IMR-90 (cell line): ENCODE measurements at regions not wholly inside any gene's neighbourhood (a gene's known extent, or its start where the extent isn't known, plus 50 kb on each side); places are given as distances from the start of the nearest gene placed in this dataset.

Experiments used
- ATAC-seq: fragments of 200-7000 bp; cut with Tn5 transposase; 2 replicates; pipeline ENCODE4 v1.9.1; 2020; ENCODE audit warnings: low read depth, mild to moderate bottlenecking, moderate library complexity
- BruUV-seq: library from RNA; stranded (reverse); fragments of 400-500 nt; replicated peaks from 2 replicates; lab custom pipeline; 2021; lab: Mats Ljungman, UMichigan
- CTCF ChIA-PET: fragments of 300-600 bp; formaldehyde crosslinking; extraction: SDS; loops from one replicate; lab custom pipeline; 2021; ENCODE audit warnings: antibody characterized with exemption; lab: Yijun Ruan, JAX
- POLR2A ChIA-PET: fragments of 300-600 bp; sonication (Branson Sonifier 250); formaldehyde crosslinking; loops from one replicate; lab custom pipeline; 2022; ENCODE audit warnings: antibody characterized with exemption; ENCODE audit not compliant: unreplicated experiment; lab: Charles Lee
- DNase-seq: peaks from one replicate; pipeline ENCODE4 v3.0.0; 2013
- H2AFZ ChIP-seq: replicated peaks from 2 replicates; pipeline ENCODE3; 2013; ENCODE audit warnings: low read length, mild to moderate bottlenecking; ENCODE audit not compliant: poor library complexity
- H2AK5ac ChIP-seq: 2 replicates; pipeline ENCODE4 v1.6.1; 2013; ENCODE audit warnings: low read depth, low read length, inconsistent platforms
- H2AK9ac ChIP-seq: replicated peaks from 2 replicates; pipeline ENCODE3; 2013; ENCODE audit warnings: mild to moderate bottlenecking, low read depth, low read length, moderate library complexity; ENCODE audit not compliant: poor library complexity
- H2BK120ac ChIP-seq: 2 replicates; pipeline ENCODE4 v1.6.1; 2013; ENCODE audit warnings: low read depth, low read length, inconsistent platforms
- H2BK15ac ChIP-seq: 3 replicates; pipeline ENCODE4 v1.6.1; 2013; ENCODE audit warnings: low read depth, low read length, inconsistent platforms
- H2BK20ac ChIP-seq: 2 replicates; pipeline ENCODE4 v1.6.1; 2013; ENCODE audit warnings: low read depth, mild to moderate bottlenecking, inconsistent platforms, low read length, moderate library complexity
- H2BK5ac ChIP-seq: 2 replicates; pipeline ENCODE4 v1.6.1; 2013; ENCODE audit warnings: mild to moderate bottlenecking, low read depth, low read length, inconsistent platforms; ENCODE audit not compliant: poor library complexity, severe bottlenecking
- H3K14ac ChIP-seq: replicated peaks from 2 replicates; pipeline ENCODE4 v1.6.1; 2013; ENCODE audit warnings: low read depth, low read length, inconsistent platforms
- H3K18ac ChIP-seq: 2 replicates; pipeline ENCODE4 v1.6.1; 2013; ENCODE audit warnings: low read depth, low read length, control low read depth
- H3K23ac ChIP-seq: 2 replicates; pipeline ENCODE4 v1.6.1; 2013; ENCODE audit warnings: low read depth, low read length, inconsistent platforms
- H3K27ac ChIP-seq: 2 replicates; pipeline ENCODE4 v1.5.1; 2013; ENCODE audit warnings: mild to moderate bottlenecking, control low read depth, low read length; ENCODE audit not compliant: insufficient read depth
- H3K27me3 ChIP-seq: 2 replicates; pipeline ENCODE4 v1.6.1; 2013; ENCODE audit warnings: low read length; ENCODE audit not compliant: control insufficient read depth, insufficient read depth
- H3K36me3 ChIP-seq: 2 replicates; pipeline ENCODE4 v1.6.1; 2013; ENCODE audit warnings: low read length, mixed read lengths; ENCODE audit not compliant: control insufficient read depth, insufficient read depth
- H3K4ac ChIP-seq: 2 replicates; pipeline ENCODE4 v1.6.1; 2013; ENCODE audit warnings: low read depth, low read length, inconsistent platforms
- H3K4me1 ChIP-seq: 2 replicates; pipeline ENCODE4 v1.6.1; 2013; ENCODE audit warnings: low read length, mixed read lengths; ENCODE audit not compliant: control insufficient read depth, insufficient read depth
- H3K4me2 ChIP-seq: 2 replicates; pipeline ENCODE4 v1.6.1; 2013; ENCODE audit warnings: low read depth, mild to moderate bottlenecking, control low read depth, low read length, moderate library complexity
- H3K4me3 ChIP-seq: 2 replicates; pipeline ENCODE4 v1.5.1; 2013; ENCODE audit warnings: low read depth, mild to moderate bottlenecking, control low read depth, low read length, moderate library complexity; ENCODE audit not compliant: insufficient read depth
- H3K56ac ChIP-seq: 2 replicates; pipeline ENCODE4 v1.6.1; 2013; ENCODE audit warnings: low read length, inconsistent platforms; ENCODE audit not compliant: insufficient read depth; ENCODE audit errors: extremely low read depth
- H3K79me1 ChIP-seq, 2 experiments: 2 replicates each; pipeline ENCODE4 v1.6.1; 2013; ENCODE audit warnings: low read length in 2 of 2, inconsistent platforms in 1 of 2, low read depth in 1 of 2
- H3K9ac ChIP-seq: 2 replicates; pipeline ENCODE4 v1.6.1; 2013; ENCODE audit warnings: low read depth, low read length, control low read depth
- H3K9me1 ChIP-seq: 2 replicates; pipeline ENCODE4 v1.6.1; 2013; ENCODE audit warnings: low read length, inconsistent platforms; ENCODE audit not compliant: insufficient read depth
- H3K9me3 ChIP-seq: 2 replicates; pipeline ENCODE4 v1.6.1; 2013; ENCODE audit warnings: low read length; ENCODE audit not compliant: control insufficient read depth, insufficient read depth
- H4K20me1 ChIP-seq: 2 replicates; pipeline ENCODE4 v1.6.1; 2013; ENCODE audit warnings: low read length, inconsistent platforms; ENCODE audit not compliant: insufficient read depth
- H4K5ac ChIP-seq: 2 replicates; pipeline ENCODE4 v1.6.1; 2013; ENCODE audit warnings: mild to moderate bottlenecking, low read depth, low read length, control low read depth
- H4K8ac ChIP-seq, 2 experiments: 2 replicates each; pipeline ENCODE4 v1.6.1; 2013; ENCODE audit warnings: low read depth in 2 of 2, low read length in 2 of 2, control low read depth in 1 of 2, inconsistent platforms in 1 of 2
- H4K91ac ChIP-seq: 2 replicates; pipeline ENCODE4 v1.6.1; 2013; ENCODE audit warnings: low read depth, low read length, inconsistent platforms; ENCODE audit not compliant: insufficient read depth
- CEBPB ChIP-seq: IDR thresholded peaks from 2 replicates; pipeline ENCODE4 v1.6.1; 2012; ENCODE audit warnings: low read depth, low read length, improper control_type of control experiment
- CHD1 ChIP-seq: IDR thresholded peaks from 2 replicates; pipeline ENCODE4 v1.6.1; 2012; ENCODE audit warnings: low read depth, low read length, improper control_type of control experiment
- CTCF ChIP-seq: conservative IDR thresholded peaks from 2 replicates; pipeline ENCODE4 v1.5.1; 2012; ENCODE audit warnings: mild to moderate bottlenecking, low read depth, low read length, improper control_type of control experiment
- ELK1 ChIP-seq: fragments of 150-350 bp; IDR thresholded peaks from 2 replicates; pipeline ENCODE4 v1.6.1; 2016; ENCODE audit warnings: low read depth, mild to moderate bottlenecking, low read length, moderate library complexity, borderline replicate concordance
- FOS ChIP-seq: fragments of 150-350 bp; IDR thresholded peaks from 2 replicates; pipeline ENCODE4 v1.6.1; 2016; ENCODE audit warnings: low read depth, low read length
- MAZ ChIP-seq: IDR thresholded peaks from 2 replicates; pipeline ENCODE4 v1.6.1; 2012; ENCODE audit warnings: low read depth, mild to moderate bottlenecking, low read length, improper control_type of control experiment, moderate library complexity, borderline replicate concordance
- MXI1 ChIP-seq: IDR thresholded peaks from 2 replicates; pipeline ENCODE4 v1.6.1; 2012; ENCODE audit warnings: low read depth, mild to moderate bottlenecking, low read length, moderate library complexity, borderline replicate concordance
- NFE2L2 ChIP-seq: fragments of 150-350 bp; IDR thresholded peaks from 2 replicates; pipeline ENCODE4 v1.6.1; 2016; ENCODE audit warnings: low read depth, mild to moderate bottlenecking, low read length
- POLR2A ChIP-seq: IDR thresholded peaks from 2 replicates; pipeline ENCODE4 v1.6.1; 2012; ENCODE audit warnings: mild to moderate bottlenecking, low read depth, low read length
- RAD21 ChIP-seq: IDR thresholded peaks from 2 replicates; pipeline ENCODE4 v1.6.1; 2012; ENCODE audit warnings: low read length, improper control_type of control experiment
- RCOR1 ChIP-seq: IDR thresholded peaks from 2 replicates; pipeline ENCODE4 v1.6.1; 2012; ENCODE audit warnings: mild to moderate bottlenecking, low read length, improper control_type of control experiment; ENCODE audit not compliant: insufficient replicate concordance
- RFX5 ChIP-seq: IDR thresholded peaks from 2 replicates; pipeline ENCODE4 v1.8.0; 2012; ENCODE audit warnings: low read depth, mild to moderate bottlenecking, low read length, moderate library complexity
- SMC3 ChIP-seq: fragments of 150-350 bp; IDR thresholded peaks from 2 replicates; pipeline ENCODE4 v1.6.1; 2016; ENCODE audit warnings: low read depth, mild to moderate bottlenecking, antibody characterized with exemption, low read length, moderate library complexity
- USF2 ChIP-seq: fragments of 150-350 bp; IDR thresholded peaks from 2 replicates; pipeline ENCODE4 v1.6.1; 2017; ENCODE audit warnings: mild to moderate bottlenecking, antibody characterized with exemption, low read length, low read depth
- WGBS, 2 experiments: methylation state at CpG; one replicate each; pipeline versions ENCODE4 v1.1.5 to v1.1.7; 2013; ENCODE audit warnings: missing lambda C conversion rate in 2 of 2; ENCODE audit not compliant: insufficient read length in 1 of 2; ENCODE audit errors: extremely low coverage in 2 of 2; 5-methylcytosine and 5-hydroxymethylcytosine counted together
- dilution Hi-C: fragments of 300-500 bp; cut with HindIII; formaldehyde crosslinking; loops from one replicate; pipeline ENCODE4 v1.14.3; 2018; ENCODE audit warnings: low sequenced_read_pairs; ENCODE audit not compliant: unreplicated experiment
- in situ Hi-C: fragments of 300-500 bp; cut with MboI; formaldehyde crosslinking; loops from 3 replicates; pipeline ENCODE4 v1.14.3; 2019; ENCODE audit warnings: low sequenced_read_pairs, inconsistent platforms, mixed read lengths
- intact Hi-C: fragments of 100-400 bp; cut with micrococcal nuclease; formaldehyde crosslinking; loops from 2 replicates; pipeline ENCODE4 v1.10.0; 2022

- Histone ChIP-seq H4K8ac (peak overlapping the region; percentile 10 to 74; a peak in 3 of 4 replicates), H2AK5ac (peak overlapping the region; percentile 79; the same call in 1 of the 2 replicates), H2BK5ac (peak overlapping the region; percentile 97), H3K4ac (peak overlapping the region; percentile 85), H2BK15ac (peak overlapping the region; percentile 67; the same call in 1 of the 3 replicates), H3K9ac (peak overlapping the region; percentile 4; the same call in 1 of the 2 replicates), H3K27ac (peak overlapping the region; percentile 51; the same call in 1 of the 2 replicates), H2AK9ac (peak overlapping the region; percentile 71), H4K91ac (peak overlapping the region; percentile 76), H3K9me1 (no peaks in the 10 kb centered on the region), H3K18ac (peak overlapping the region; percentile 96), H3K14ac (peak overlapping the region; percentile 79), H3K79me1 (no peaks in the 10 kb centered on the region), H2BK120ac (peak overlapping the region; percentile 93), H3K23ac (peak overlapping the region; percentile 62; the same call in 1 of the 2 replicates), H3K9me3 (no peaks in the 10 kb centered on the region), H3K27me3 (no peaks in the 10 kb centered on the region), H4K5ac (peak overlapping the region; percentile 99; the same call in 1 of the 2 replicates), H3K4me1 (peaks cover 9% of the 10 kb centered on the region), H3K36me3 (no peaks in the 10 kb centered on the region), H3K4me3 (no peak overlapping the region), H2BK20ac (peak overlapping the region; percentile 90), H3K4me2 (peak overlapping the region; percentile 81), H3K56ac (peak overlapping the region; percentile 27; the same call in 1 of the 2 replicates), H2AFZ (peak overlapping the region; percentile 68), H4K20me1 (no peaks in the 10 kb centered on the region)
- no CpG with 5 or more reads among the region's 3 CpGs for WGBS, 2 experiments
- dilution Hi-C loops = no loop called here
- TF ChIP-seq CHD1 = no peak
- no peak for TF ChIP-seq SMC3
- TF ChIP-seq CEBPB = no peak
- TF ChIP-seq RCOR1 = no peak
- TF ChIP-seq USF2 = no peak
- TF ChIP-seq ELK1 = no peak
- no peak for TF ChIP-seq NFE2L2
- TF ChIP-seq RAD21 = no peak
- no peak for TF ChIP-seq FOS
- no peak for TF ChIP-seq MAZ
- TF ChIP-seq POLR2A = no peak
- no peak for TF ChIP-seq MXI1
- no peak for TF ChIP-seq RFX5
- TF ChIP-seq CTCF = no peak
- ChIA-PET CTCF (interaction anchor here (0.6 to 1.2 kb wide), 2 partner anchors 133 to 195 kb away, joined by 3 to 4 read pairs; no protein-coding TSS in a partner anchor), POLR2A (no interaction called here)
- DNase-seq (no peak), ATAC-seq (no peak)
- intact Hi-C loops = loop anchor here (2.0 kb wide), 2 partner anchors 187 to 263 kb away; partner anchors contain the start of gene COL3A1
- in situ Hi-C loops = loop anchor here (10.0 kb wide), 1 partner anchor 187 kb away; the partner anchor contains the start of gene COL3A1
- BruUV-seq = no TSS peak
Observed at GRCh38 chr2:188787658-188788240, 186.4 kb upstream of the COL3A1 start.
